Naive thymus-derived CD4-positive, alpha-beta T cell (primary cell): ENCODE measurements at regions not wholly inside any gene's neighbourhood (a gene's known extent, or its start where the extent isn't known, plus 50 kb on each side); places are given as distances from the start of the nearest gene placed in this dataset.

Experiments
- ATAC-seq: fragments of 150-1000 bp; cut with Tn5 transposase; 2 replicates; pipeline ENCODE4 v1.10.0; 2021; ENCODE audit warnings: mild to moderate bottlenecking, moderate library complexity
- CTCF ChIA-PET: fragments of 350-600 bp; sonication (Branson Sonifier 250); formaldehyde crosslinking; loops from one replicate; lab custom pipeline; 2021; ENCODE audit warnings: antibody characterized with exemption; lab: Charles Lee
- POLR2A ChIA-PET: fragments of 350-600 bp; sonication (Branson Sonifier 250); formaldehyde crosslinking; loops from one replicate; lab custom pipeline; 2021; ENCODE audit warnings: antibody characterized with exemption, inconsistent platforms; lab: Charles Lee
- DNase-seq, 9 donors: peaks; one replicate each; pipeline versions ENCODE4 v3.0.0 to v3.0.0-alpha.2; 2020 to 2022; ENCODE audit warnings: mixed read lengths in 1 of 9
- H3K27ac ChIP-seq: one replicate; pipeline ENCODE4 v1.7.0; 2013; ENCODE audit warnings: mild to moderate bottlenecking, low read depth, low read length, moderate library complexity
- H3K27me3 ChIP-seq, 2 donors: one replicate each; pipeline ENCODE4 v1.7.0; 2013; ENCODE audit warnings: low read length in 2 of 2, mild to moderate bottlenecking in 2 of 2, moderate library complexity in 2 of 2; ENCODE audit not compliant: control insufficient read depth in 2 of 2, insufficient read depth in 2 of 2
- H3K36me3 ChIP-seq, 3 experiments: 1 replicate in 2 of 3; 2 replicates in 1 of 3; pipeline ENCODE4 v1.7.0; 2013; ENCODE audit warnings: low read length in 3 of 3, mild to moderate bottlenecking in 3 of 3, moderate library complexity in 1 of 3; ENCODE audit not compliant: insufficient read depth in 3 of 3, control insufficient read depth in 2 of 3
- H3K4me1 ChIP-seq, 2 donors: one replicate each; pipeline ENCODE4 v1.7.0; 2013; ENCODE audit warnings: low read length in 2 of 2, mild to moderate bottlenecking in 2 of 2, moderate library complexity in 1 of 2; ENCODE audit not compliant: control insufficient read depth in 2 of 2, insufficient read depth in 2 of 2
- H3K4me3 ChIP-seq: 2 replicates; pipeline ENCODE4 v1.7.0; 2013; ENCODE audit warnings: mild to moderate bottlenecking, low read length
- H3K9me3 ChIP-seq, 3 experiments: 1 replicate in 2 of 3; 2 replicates in 1 of 3; pipeline ENCODE4 v1.7.0; 2013; ENCODE audit warnings: low read length in 3 of 3; ENCODE audit not compliant: control insufficient read depth in 2 of 3
- H3K27ac Mint-ChIP-seq, 9 donors: one replicate each; pipeline ENCODE4 v1.8.0; 2020 to 2022; ENCODE audit warnings: mixed read lengths in 9 of 9, mild to moderate bottlenecking in 8 of 9, moderate library complexity in 5 of 9, inconsistent platforms in 2 of 9
- H3K27me3 Mint-ChIP-seq, 5 donors: one replicate each; pipeline ENCODE4 v1.8.0; 2021 to 2022; ENCODE audit warnings: mixed read lengths in 5 of 5, mild to moderate bottlenecking in 1 of 5
- H3K36me3 Mint-ChIP-seq, 5 donors: one replicate each; pipeline ENCODE4 v1.8.0; 2020 to 2022; ENCODE audit warnings: mixed read lengths in 5 of 5, mild to moderate bottlenecking in 3 of 5, inconsistent platforms in 1 of 5
- H3K4me1 Mint-ChIP-seq, 7 donors: one replicate each; pipeline ENCODE4 v1.8.0; 2020 to 2022; ENCODE audit warnings: mixed read lengths in 7 of 7, mild to moderate bottlenecking in 3 of 7, inconsistent platforms in 1 of 7
- H3K4me3 Mint-ChIP-seq, 10 donors: one replicate each; pipeline ENCODE4 v1.8.0; 2020 to 2022; ENCODE audit warnings: mild to moderate bottlenecking in 10 of 10, mixed read lengths in 10 of 10, moderate library complexity in 6 of 10, inconsistent platforms in 2 of 10
- H3K9me3 Mint-ChIP-seq, 11 donors: one replicate each; pipeline ENCODE4 v1.8.0; 2020 to 2022; ENCODE audit warnings: mixed read lengths in 11 of 11, mild to moderate bottlenecking in 4 of 11, inconsistent platforms in 1 of 11, moderate library complexity in 1 of 11
- intact Hi-C, 2 donors: fragments of 100-400 bp; cut with micrococcal nuclease; formaldehyde crosslinking; loops; one replicate each; pipeline ENCODE4 v1.15.1; 2023

DNA sequence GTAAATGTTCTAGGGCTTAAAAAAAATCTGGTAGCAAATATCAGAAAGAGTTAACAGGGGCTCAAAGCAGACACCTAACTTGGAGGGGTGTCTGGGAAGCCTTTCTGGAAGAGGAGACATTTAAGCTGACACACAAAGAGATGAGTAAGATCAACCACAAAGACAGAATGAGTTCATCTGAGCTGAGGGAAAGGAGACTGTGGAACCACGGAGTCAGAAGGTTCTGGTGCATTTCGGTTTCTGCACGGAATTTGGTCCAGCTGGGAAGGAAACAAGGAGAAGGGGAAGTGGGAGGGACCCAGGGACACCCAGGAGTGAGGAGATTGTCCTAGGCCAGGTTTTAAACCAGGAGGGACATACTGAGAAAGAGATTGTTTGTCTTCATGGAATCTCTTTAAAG lies 161.1 kb downstream of the PHETA1 start:
- Histone ChIP-seq H3K36me3 (no peaks in the 10 kb centered on the region), H3K4me3 (no peak overlapping the region), H3K4me1 (no peaks in the 10 kb centered on the region), H3K9me3 (no peaks in the 10 kb centered on the region), H3K27me3 (peaks cover 0 to 2% of the 10 kb centered on the region in 2 donors), H3K27ac (no peak overlapping the region)
- Mint-ChIP-seq H3K9me3 (peaks cover 0 to 5% (median 0%) of the 10 kb centered on the region in 11 donors), H3K4me1 (no peaks in the 10 kb centered on the region), H3K27me3 (peaks cover 0 to 13% (median 7%) of the 10 kb centered on the region in 5 donors), H3K36me3 (no peaks in the 10 kb centered on the region), H3K4me3 (no peak overlapping the region), H3K27ac (no peak overlapping the region)
- intact Hi-C loops = no loop called here
- CTCF ChIA-PET = no interaction called here
- POLR2A ChIA-PET = no interaction called here
- ATAC-seq (no peak), DNase-seq (no peak)

DNA sequence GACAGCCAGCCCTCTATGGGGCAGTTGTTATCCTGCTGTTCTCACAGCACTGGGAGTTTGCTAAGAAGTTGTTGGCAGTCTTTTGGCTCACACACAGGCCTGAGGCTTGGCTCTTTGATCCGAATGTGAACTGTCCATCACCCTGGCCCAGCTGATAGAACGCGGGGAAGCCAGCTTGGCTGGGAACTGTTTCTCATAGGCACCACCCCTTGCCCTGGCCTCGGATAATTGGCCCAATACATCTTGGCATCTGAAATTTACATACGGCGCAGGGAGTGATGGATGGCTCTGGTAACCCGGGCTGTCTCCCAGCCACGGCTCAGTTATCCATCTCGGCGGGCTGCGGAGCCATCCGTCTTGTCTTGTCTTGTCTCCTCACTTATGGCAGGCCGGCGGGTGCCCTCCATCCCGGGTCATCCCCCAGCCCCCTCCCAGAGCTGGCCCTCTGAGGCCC lies 164.1 kb downstream of the PHETA1 start:
- no peaks in the 10 kb centered on the region for H3K36me3 ChIP-seq
- no peaks in the 10 kb centered on the region for H3K27me3 ChIP-seq
- intact Hi-C loops = no loop called here
- DNase-seq (no peak), ATAC-seq (no peak)
- Mint-ChIP-seq H3K27me3 (peaks cover 9 to 18% (median 13%) of the 10 kb centered on the region in 5 donors), H3K9me3 (peaks cover 0 to 5% (median 0%) of the 10 kb centered on the region in 11 donors), H3K27ac (no peak overlapping the region), H3K36me3 (no peaks in the 10 kb centered on the region), H3K4me3 (no peak overlapping the region), H3K4me1 (peaks cover 0 to 8% (median 0%) of the 10 kb centered on the region in 7 donors)
- ChIA-PET CTCF (no interaction called here), POLR2A (no interaction called here)
- no peak overlapping the region for H3K4me3 ChIP-seq
- no peaks in the 10 kb centered on the region for H3K4me1 ChIP-seq
- H3K9me3 ChIP-seq = no peaks in the 10 kb centered on the region
- H3K27ac ChIP-seq = no peak overlapping the region

DNA sequence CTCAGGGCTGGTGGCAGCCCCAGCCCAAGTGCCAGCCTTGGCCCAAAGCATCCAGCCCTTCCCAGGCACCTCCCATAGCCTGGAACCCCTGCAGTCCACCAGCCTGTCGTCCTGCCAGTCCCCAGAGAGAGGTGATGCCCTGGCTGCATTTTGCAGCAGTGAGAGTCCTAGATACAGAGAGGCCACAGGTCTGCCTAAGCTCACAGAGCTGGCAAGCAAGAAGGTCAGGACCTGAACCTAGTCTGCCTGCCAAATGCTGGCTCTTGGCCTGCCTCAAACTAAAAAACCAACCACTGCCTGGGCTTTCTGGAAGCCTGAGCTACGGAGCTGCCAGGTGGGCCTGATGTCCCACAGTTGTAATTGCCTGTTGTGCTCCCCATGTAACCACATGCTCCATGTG lies 164.9 kb downstream of the PHETA1 start:
- DNase-seq (no peak), ATAC-seq (no peak)
- Histone ChIP-seq H3K4me1 (no peaks in the 10 kb centered on the region), H3K36me3 (no peaks in the 10 kb centered on the region), H3K9me3 (no peaks in the 10 kb centered on the region), H3K4me3 (no peak overlapping the region), H3K27ac (no peak overlapping the region), H3K27me3 (no peaks in the 10 kb centered on the region)
- H3K4me3 Mint-ChIP-seq = no peak overlapping the region
- H3K27ac Mint-ChIP-seq = no peak overlapping the region
- peaks cover 0 to 5% (median 0%) of the 10 kb centered on the region in 11 donors for H3K9me3 Mint-ChIP-seq
- peaks cover 0 to 8% (median 0%) of the 10 kb centered on the region in 7 donors for H3K4me1 Mint-ChIP-seq
- ChIA-PET POLR2A (no interaction called here), CTCF (no interaction called here)
- intact Hi-C loops = no loop called here
- peaks cover 9 to 18% (median 13%) of the 10 kb centered on the region in 5 donors for H3K27me3 Mint-ChIP-seq
- H3K36me3 Mint-ChIP-seq = no peaks in the 10 kb centered on the region

DNA sequence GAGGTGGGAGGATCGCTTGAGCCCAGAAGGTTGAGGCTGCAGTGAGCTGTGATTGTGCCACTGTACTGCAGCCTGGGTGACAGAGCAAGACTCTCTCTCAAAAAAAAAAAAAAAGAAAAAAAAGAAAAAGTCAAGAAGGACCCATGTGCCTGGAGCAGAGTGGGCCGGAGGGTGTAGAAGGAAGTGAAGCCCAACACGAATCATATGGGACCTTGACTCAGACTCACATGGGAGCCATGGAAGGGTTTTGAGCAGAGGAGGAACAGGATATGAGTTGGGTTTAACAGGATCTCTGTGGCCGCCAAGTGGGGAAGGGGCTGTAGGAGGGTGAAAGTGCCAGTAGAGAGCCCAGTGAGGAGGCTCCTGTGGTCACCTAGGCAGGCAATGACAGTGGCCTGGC lies 165.4 kb downstream of the PHETA1 start:
- no peak overlapping the region for H3K4me3 Mint-ChIP-seq
- Histone ChIP-seq H3K4me3 (no peak overlapping the region), H3K9me3 (no peaks in the 10 kb centered on the region), H3K4me1 (no peaks in the 10 kb centered on the region), H3K36me3 (no peaks in the 10 kb centered on the region), H3K27me3 (no peaks in the 10 kb centered on the region), H3K27ac (no peak overlapping the region)
- peaks cover 0 to 8% (median 0%) of the 10 kb centered on the region in 7 donors for H3K4me1 Mint-ChIP-seq
- H3K27me3 Mint-ChIP-seq = peaks cover 9 to 21% (median 13%) of the 10 kb centered on the region in 5 donors
- peak; percentile 34 for ATAC-seq
- intact Hi-C loops = no loop called here
- peaks cover 0 to 5% (median 0%) of the 10 kb centered on the region in 11 donors for H3K9me3 Mint-ChIP-seq
- DNase-seq = no peak
- no peak overlapping the region for H3K27ac Mint-ChIP-seq
- no peaks in the 10 kb centered on the region for H3K36me3 Mint-ChIP-seq
- ChIA-PET POLR2A (no interaction called here), CTCF (interaction anchor here (0.6 kb wide), 1 partner anchor 71 kb away, joined by 3 read pairs; no protein-coding TSS in a partner anchor)

DNA sequence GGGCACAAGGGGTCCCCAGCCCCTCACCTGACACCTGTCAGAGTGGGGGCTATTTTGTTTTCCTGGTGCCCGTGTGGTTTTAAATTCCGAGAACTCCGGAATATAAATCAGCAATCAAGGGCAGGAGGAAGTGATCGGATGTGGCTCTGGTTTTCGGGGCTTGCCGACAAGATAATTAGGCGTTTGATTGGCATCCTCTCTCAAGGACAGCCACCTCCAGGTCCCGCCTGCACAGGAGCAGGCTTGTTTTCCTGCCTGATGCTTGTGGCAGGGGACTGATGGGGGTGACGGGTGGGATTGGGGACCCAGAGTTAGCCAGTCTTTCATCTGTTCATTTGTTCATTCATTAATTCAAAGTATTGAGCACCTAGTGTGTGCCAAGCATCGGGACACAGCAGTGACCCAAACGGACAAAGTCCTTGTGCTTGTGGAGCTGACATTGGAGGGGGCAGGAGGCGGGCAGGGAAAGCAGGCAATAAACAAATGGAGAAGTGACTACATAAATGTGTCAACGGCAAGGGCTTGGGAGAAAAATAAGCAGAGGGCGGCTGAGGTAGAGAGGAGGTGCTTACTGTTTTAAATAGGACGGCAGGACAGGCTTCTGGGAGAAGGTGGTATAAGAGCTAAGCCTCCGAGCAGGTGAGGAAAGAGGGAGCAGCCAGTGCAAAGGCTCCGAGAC lies 166.5 kb downstream of the PHETA1 start:
- Histone ChIP-seq H3K9me3 (no peaks in the 10 kb centered on the region), H3K27ac (no peak overlapping the region), H3K36me3 (no peaks in the 10 kb centered on the region), H3K4me3 (no peak overlapping the region), H3K4me1 (no peaks in the 10 kb centered on the region), H3K27me3 (no peaks in the 10 kb centered on the region)
- Mint-ChIP-seq H3K9me3 (peaks cover 0 to 5% (median 0%) of the 10 kb centered on the region in 11 donors), H3K4me1 (peaks cover 0 to 8% (median 0%) of the 10 kb centered on the region in 7 donors), H3K36me3 (no peaks in the 10 kb centered on the region), H3K4me3 (no peak overlapping the region), H3K27ac (no peak overlapping the region), H3K27me3 (peaks cover 5 to 21% (median 13%) of the 10 kb centered on the region in 5 donors)
- DNase-seq = no peak
- intact Hi-C loops = no loop called here
- ChIA-PET POLR2A (no interaction called here), CTCF (no interaction called here)
- no peak for ATAC-seq

DNA sequence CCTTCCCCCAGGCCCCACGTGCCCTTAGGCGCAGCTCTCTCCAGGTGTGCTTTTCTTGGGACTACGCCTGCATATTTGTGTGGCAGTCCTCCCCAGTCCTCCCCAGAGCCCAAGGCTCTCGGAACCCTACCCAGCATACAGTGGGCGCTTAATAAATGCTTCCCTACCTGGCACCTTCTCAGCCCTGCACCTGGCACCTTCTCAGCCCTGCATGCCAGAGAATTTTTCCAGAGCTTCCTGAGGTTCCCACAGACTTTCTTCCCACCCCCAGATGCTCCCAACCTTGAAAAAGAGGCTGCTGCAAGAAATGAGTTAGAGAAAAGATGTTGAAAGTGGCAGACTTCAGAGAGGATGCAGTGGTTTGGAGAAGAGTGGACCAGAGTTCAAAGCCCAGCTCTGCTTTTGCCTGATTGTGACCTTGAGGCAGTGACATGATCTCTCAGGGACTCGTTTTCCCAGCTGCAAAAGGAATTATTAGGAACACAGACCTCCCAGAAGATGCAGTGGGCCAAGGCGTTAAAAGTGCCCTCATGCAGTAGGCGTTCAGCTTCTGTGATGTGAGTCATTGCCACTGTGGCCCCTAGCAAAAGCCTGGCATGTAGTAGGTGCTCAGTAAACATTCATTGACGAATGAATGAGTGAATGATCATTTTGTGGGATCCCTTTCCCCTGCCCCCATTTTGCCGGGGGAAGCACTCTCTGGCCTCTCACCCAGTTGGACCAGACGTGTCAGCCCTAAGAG lies 167.2 kb downstream of the PHETA1 start:
- H3K27me3 ChIP-seq = no peaks in the 10 kb centered on the region
- ATAC-seq = no peak

More for the DNA sequence above, 167.2 kb downstream of the PHETA1 start:
- ChIA-PET CTCF (no interaction called here), POLR2A (no interaction called here)
- Mint-ChIP-seq H3K27ac (no peak overlapping the region), H3K9me3 (peaks cover 0 to 2% (median 0%) of the 10 kb centered on the region in 11 donors), H3K27me3 (peaks cover 5 to 21% (median 15%) of the 10 kb centered on the region in 5 donors), H3K4me1 (peaks cover 0 to 8% (median 0%) of the 10 kb centered on the region in 7 donors), H3K36me3 (no peaks in the 10 kb centered on the region), H3K4me3 (no peak overlapping the region)
- no peaks in the 10 kb centered on the region for H3K9me3 ChIP-seq
- intact Hi-C loops = no loop called here
- no peaks in the 10 kb centered on the region for H3K4me1 ChIP-seq
- H3K4me3 ChIP-seq = no peak overlapping the region
- H3K36me3 ChIP-seq = no peaks in the 10 kb centered on the region
- no peak overlapping the region for H3K27ac ChIP-seq
- DNase-seq = no peak
